ENCODE measurements at regions not wholly inside any gene's neighbourhood (a gene's known extent, or its start where the extent isn't known, plus 50 kb on each side); places are given as distances from the start of the nearest gene placed in this dataset.

- no peak for TF ChIP-seq MAX (IDR thresholded peaks at IDR 0.05; ENCODE audit: low read depth, low read length)
- no peak for TF ChIP-seq JUND (IDR thresholded peaks at IDR 0.05; ENCODE audit: low read depth, low read length)
- no peak for TF ChIP-seq PRDM15 (CRISPR knock-in tag; IDR thresholded peaks at IDR 0.05)
- no peak for TF ChIP-seq POLR2A (IDR thresholded peaks at IDR 0.05; ENCODE audit: low read depth, low read length)
- TF ChIP-seq CTCF (IDR thresholded peaks at IDR 0.05 in 2 of 3, conservative IDR thresholded peaks at IDR 0.05 in 1 of 3; ENCODE audit: control insufficient read depth in 2 of 3, extremely low read depth in 1 of 3, insufficient read depth in 1 of 3, low read depth in 3 of 3, low read length in 3 of 3), result no peak
- no peak for TF ChIP-seq ASH2L (IDR thresholded peaks at IDR 0.05; ENCODE audit: borderline replicate concordance, low read depth)
- TF ChIP-seq SUZ12 (IDR thresholded peaks at IDR 0.05; ENCODE audit: unreplicated experiment), result no peak
- no peak for TF ChIP-seq CREB1 (IDR thresholded peaks at IDR 0.05; ENCODE audit: low read depth)
- TF ChIP-seq SP1 (IDR thresholded peaks at IDR 0.05; ENCODE audit: low read depth, low read length), result no peak
- TF ChIP-seq RAD51 (IDR thresholded peaks at IDR 0.05), result no peak
Observed at GRCh38 chr20:54995553-54995952, 520.2 kb downstream of the DOK5 start.

All from GM12878 (cell line).